ENCODE measurements at regions not wholly inside any gene's neighbourhood (a gene's known extent, or its start where the extent isn't known, plus 50 kb on each side); places are given as distances from the start of the nearest gene placed in this dataset.

- Mint-ChIP-seq H3K27ac (no peak overlapping the region), H3K36me3 (no peaks in the 10 kb centered on the region), H3K9me3 (peaks cover 3 to 5% of the 10 kb centered on the region in 2 donors), H3K4me3 (no peak overlapping the region), H3K27me3 (no peaks in the 10 kb centered on the region), H3K4me1 (peaks cover 0 to 1% of the 10 kb centered on the region in 2 donors)
- DNase-seq: no peak
- ATAC-seq (replicated peaks): no peak
Observed at GRCh38 chr9:79989079-79989478, 417.3 kb downstream of the TLE4 start.

- no peaks in the 10 kb centered on the region for H3K27me3 Mint-ChIP-seq
- no peak overlapping the region for H3K4me3 Mint-ChIP-seq
- H3K27ac Mint-ChIP-seq: no peak overlapping the region
- H3K36me3 Mint-ChIP-seq: no peaks in the 10 kb centered on the region
- DNase-seq (no peak), ATAC-seq (replicated peaks) (no peak)
- peaks cover 0 to 4% of the 10 kb centered on the region in 2 donors for H3K4me1 Mint-ChIP-seq
- peaks cover 0 to 4% of the 10 kb centered on the region in 2 donors for H3K9me3 Mint-ChIP-seq
Observed at GRCh38 chr9:79988126-79988525, 416.4 kb downstream of the TLE4 start.

GRCh38 chr9:79986437-79986836, 414.7 kb downstream of the TLE4 start:
- DNase-seq: no peak
- ATAC-seq (replicated peaks): no peak
- Mint-ChIP-seq H3K27me3 (no peaks in the 10 kb centered on the region), H3K4me1 (peaks cover 0 to 4% of the 10 kb centered on the region in 2 donors), H3K9me3 (peaks cover 4 to 10% of the 10 kb centered on the region in 2 donors), H3K4me3 (no peak overlapping the region), H3K27ac (no peak overlapping the region), H3K36me3 (peaks cover 0 to 4% of the 10 kb centered on the region in 2 donors)

GRCh38 chr9:79985772-79986171, 414.0 kb downstream of the TLE4 start:
- no peaks in the 10 kb centered on the region for H3K27me3 Mint-ChIP-seq
- H3K9me3 Mint-ChIP-seq: peaks cover 4 to 10% of the 10 kb centered on the region in 2 donors
- no peak for ATAC-seq (replicated peaks)
- peaks cover 0 to 6% of the 10 kb centered on the region in 2 donors for H3K36me3 Mint-ChIP-seq
- H3K27ac Mint-ChIP-seq: no peak overlapping the region
- H3K4me1 Mint-ChIP-seq: peaks cover 0 to 4% of the 10 kb centered on the region in 2 donors
- no peak for DNase-seq
- H3K4me3 Mint-ChIP-seq: no peak overlapping the region

GRCh38 chr9:79985264-79985663, 413.5 kb downstream of the TLE4 start:
- ATAC-seq (replicated peaks) (no peak), DNase-seq (no peak)
- Mint-ChIP-seq H3K36me3 (peaks cover 0 to 6% of the 10 kb centered on the region in 2 donors), H3K4me1 (peaks cover 0 to 4% of the 10 kb centered on the region in 2 donors), H3K27me3 (no peaks in the 10 kb centered on the region), H3K4me3 (no peak overlapping the region), H3K27ac (no peak overlapping the region), H3K9me3 (peaks cover 4 to 10% of the 10 kb centered on the region in 2 donors)

GRCh38 chr9:79984429-79985067, 412.8 kb downstream of the TLE4 start:
- H3K36me3 Mint-ChIP-seq: peaks cover 0 to 6% of the 10 kb centered on the region in 2 donors
- peaks cover 4 to 10% of the 10 kb centered on the region in 2 donors for H3K9me3 Mint-ChIP-seq
- H3K27ac Mint-ChIP-seq: no peak overlapping the region
- DNase-seq (no peak), ATAC-seq (replicated peaks) (no peak)
- H3K4me1 Mint-ChIP-seq: peaks cover 0 to 4% of the 10 kb centered on the region in 2 donors
- H3K4me3 Mint-ChIP-seq: no peak overlapping the region
- H3K27me3 Mint-ChIP-seq: no peaks in the 10 kb centered on the region

- DNase-seq: no peak
- no peak overlapping the region for H3K4me3 Mint-ChIP-seq
- H3K36me3 Mint-ChIP-seq: peaks cover 0 to 6% of the 10 kb centered on the region in 2 donors
- peaks cover 3 to 15% of the 10 kb centered on the region in 2 donors for H3K4me1 Mint-ChIP-seq
- no peaks in the 10 kb centered on the region for H3K27me3 Mint-ChIP-seq
- ATAC-seq (replicated peaks): no peak
- no peak overlapping the region for H3K27ac Mint-ChIP-seq
- H3K9me3 Mint-ChIP-seq: peaks cover 4 to 10% of the 10 kb centered on the region in 2 donors
Observed at GRCh38 chr9:79980432-79980831, 408.7 kb downstream of the TLE4 start.

- Mint-ChIP-seq H3K9me3 (peaks cover 0 to 6% of the 10 kb centered on the region in 2 donors), H3K36me3 (peaks cover 0 to 6% of the 10 kb centered on the region in 2 donors), H3K27ac (no peak overlapping the region), H3K4me3 (no peak overlapping the region), H3K27me3 (peaks cover 0 to 3% of the 10 kb centered on the region in 2 donors), H3K4me1 (peaks cover 5 to 16% of the 10 kb centered on the region in 2 donors)
- DNase-seq (no peak), ATAC-seq (replicated peaks) (no peak)
Observed at GRCh38 chr9:79977510-79978197, 405.9 kb downstream of the TLE4 start.

GRCh38 chr9:79977074-79977435, 405.3 kb downstream of the TLE4 start:
- no peak overlapping the region for H3K4me3 Mint-ChIP-seq
- DNase-seq (no peak), ATAC-seq (replicated peaks) (no peak)
- H3K4me1 Mint-ChIP-seq: peaks cover 8 to 20% of the 10 kb centered on the region in 2 donors
- H3K36me3 Mint-ChIP-seq: peaks cover 0 to 9% of the 10 kb centered on the region in 2 donors
- H3K27ac Mint-ChIP-seq: no peak overlapping the region
- H3K9me3 Mint-ChIP-seq: peaks cover under 1 to 1% of the 10 kb centered on the region in 2 donors
- H3K27me3 Mint-ChIP-seq: peaks cover 0 to 3% of the 10 kb centered on the region in 2 donors

GRCh38 chr9:79976257-79977073, 404.7 kb downstream of the TLE4 start:
- H3K9me3 Mint-ChIP-seq: peaks cover 0 to 1% of the 10 kb centered on the region in 2 donors
- no peak overlapping the region for H3K4me3 Mint-ChIP-seq
- DNase-seq (no peak), ATAC-seq (replicated peaks) (no peak)
- peaks cover 10 to 21% of the 10 kb centered on the region in 2 donors for H3K4me1 Mint-ChIP-seq
- peaks cover 0 to 6% of the 10 kb centered on the region in 2 donors for H3K36me3 Mint-ChIP-seq
- peaks cover 0 to 3% of the 10 kb centered on the region in 2 donors for H3K27me3 Mint-ChIP-seq
- no peak overlapping the region for H3K27ac Mint-ChIP-seq

GRCh38 chr9:79975621-79976256, 404.0 kb downstream of the TLE4 start:
- H3K9me3 Mint-ChIP-seq: peaks cover 6% of the 10 kb centered on the region in 2 donors
- DNase-seq: no peak
- peaks cover 0 to 8% of the 10 kb centered on the region in 2 donors for H3K27me3 Mint-ChIP-seq
- H3K4me1 Mint-ChIP-seq: peaks cover 15 to 28% of the 10 kb centered on the region in 2 donors
- peaks cover 3 to 5% of the 10 kb centered on the region in 2 donors for H3K36me3 Mint-ChIP-seq
- no peak overlapping the region for H3K27ac Mint-ChIP-seq
- no peak for ATAC-seq (replicated peaks)
- no peak overlapping the region for H3K4me3 Mint-ChIP-seq

GRCh38 chr9:79974806-79975422, 403.1 kb downstream of the TLE4 start:
- peaks cover 16 to 31% of the 10 kb centered on the region in 2 donors for H3K4me1 Mint-ChIP-seq
- H3K9me3 Mint-ChIP-seq: peaks cover 7 to 8% of the 10 kb centered on the region in 2 donors
- peaks cover 3 to 5% of the 10 kb centered on the region in 2 donors for H3K36me3 Mint-ChIP-seq
- H3K27ac Mint-ChIP-seq: no peak overlapping the region
- DNase-seq: no peak
- ATAC-seq (replicated peaks): no peak
- no peak overlapping the region for H3K4me3 Mint-ChIP-seq
- peaks cover 0 to 8% of the 10 kb centered on the region in 2 donors for H3K27me3 Mint-ChIP-seq

GRCh38 chr9:79973627-79974026, 401.9 kb downstream of the TLE4 start:
- DNase-seq: no peak
- H3K36me3 Mint-ChIP-seq: peaks cover 3 to 5% of the 10 kb centered on the region in 2 donors
- no peak overlapping the region for H3K27ac Mint-ChIP-seq
- peaks cover 0 to 11% of the 10 kb centered on the region in 2 donors for H3K27me3 Mint-ChIP-seq
- peaks cover 9 to 10% of the 10 kb centered on the region in 2 donors for H3K9me3 Mint-ChIP-seq
- no peak overlapping the region for H3K4me3 Mint-ChIP-seq
- H3K4me1 Mint-ChIP-seq: peaks cover 19 to 32% of the 10 kb centered on the region in 2 donors
- ATAC-seq (replicated peaks): peak; percentile 33 to 47

- Mint-ChIP-seq H3K4me1 (peaks cover 19 to 26% of the 10 kb centered on the region in 2 donors), H3K9me3 (peaks cover 13 to 16% of the 10 kb centered on the region in 2 donors), H3K36me3 (peaks cover 3 to 5% of the 10 kb centered on the region in 2 donors), H3K27me3 (peaks cover 6 to 19% of the 10 kb centered on the region in 2 donors), H3K4me3 (no peak overlapping the region), H3K27ac (no peak overlapping the region)
- no peak for ATAC-seq (replicated peaks)
- DNase-seq: no peak
Observed at GRCh38 chr9:79970146-79970425, 398.3 kb downstream of the TLE4 start.
